Vagina (tissue), 2 donors: ENCODE measurements at regions not wholly inside any gene's neighbourhood (a gene's known extent, or its start where the extent isn't known, plus 50 kb on each side); places are given as distances from the start of the nearest gene placed in this dataset.

Experiments
- DNase-seq, 2 donors: peaks; one replicate each; pipeline ENCODE4 v3.0.0-alpha.2; 2017; ENCODE audit errors: extremely low spot score in 2 of 2
- H3K27ac ChIP-seq: fragments of 200-600 bp; sonication (generic); one replicate; pipeline ENCODE4 v1.5.1; 2019
- H3K27me3 ChIP-seq: fragments of 200-600 bp; sonication (generic); one replicate; pipeline ENCODE4 v1.5.1; 2019
- H3K36me3 ChIP-seq, 2 donors: fragments of 200-600 bp; sonication (generic); one replicate each; pipeline ENCODE4 v1.5.1; 2017 to 2019
- H3K4me1 ChIP-seq: fragments of 200-600 bp; sonication (generic); one replicate; pipeline ENCODE4 v1.5.1; 2019
- H3K4me3 ChIP-seq, 2 donors: fragments of 200-600 bp; sonication (generic); 1 replicate in 1 of 2; 2 replicates in 1 of 2; pipeline ENCODE4 v1.5.1; 2016 to 2019
- H3K9me3 ChIP-seq: fragments of 200-600 bp; sonication (generic); one replicate; pipeline ENCODE4 v1.5.1; 2019
- POLR2A ChIP-seq, 2 donors: fragments of 450-650 bp; IDR thresholded peaks; one replicate each; pipeline ENCODE4 v1.6.1; 2017; ENCODE audit warnings: antibody characterized with exemption in 2 of 2, mild to moderate bottlenecking in 2 of 2, moderate library complexity in 2 of 2
- POLR2AphosphoS5 ChIP-seq, 2 donors: sonication (generic); formaldehyde crosslinking; IDR thresholded peaks; one replicate each; pipeline ENCODE4 v1.9.0; 2017; ENCODE audit warnings: antibody characterized with exemption in 2 of 2, mild to moderate bottlenecking in 2 of 2, low read depth in 1 of 2; ENCODE audit not compliant: insufficient read depth in 1 of 2
- intact Hi-C: fragments of 100-400 bp; cut with DNase I; formaldehyde crosslinking; loops from one replicate; pipeline ENCODE4 v1.15.1; 2023
- TF ChIP-seq, protein P1 (sequence below), 3 experiments: fragments of 450-650 bp in 2 of 3; fragments of 200-600 bp in 1 of 3; sonication (generic) in 1 of 3; IDR thresholded peaks; one replicate each; pipeline ENCODE4 v1.5.1; 2017 to 2019; ENCODE audit warnings: antibody characterized with exemption in 3 of 3, mild to moderate bottlenecking in 2 of 3, moderate library complexity in 2 of 3

DNA sequence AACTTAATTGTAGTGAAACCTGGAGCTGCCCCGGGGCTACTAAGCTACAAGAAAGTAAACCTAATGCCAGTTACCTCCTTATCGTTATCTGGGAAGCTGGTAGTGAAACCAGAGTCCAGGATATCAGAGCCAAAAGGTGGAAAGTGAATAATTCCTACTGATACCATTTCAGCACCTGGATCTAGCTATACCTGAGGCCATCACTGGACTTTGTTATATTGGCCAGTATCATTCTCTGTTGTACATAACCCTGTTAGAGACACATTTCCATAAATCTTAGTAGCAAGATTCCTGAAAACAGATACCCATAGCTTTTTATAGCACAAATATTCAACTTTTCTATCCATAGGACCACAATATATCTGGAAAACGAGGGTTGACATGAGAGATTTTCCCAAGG lies 538.0 kb downstream of the GRIN2A start:
- H3K4me1 ChIP-seq = no peaks in the 10 kb centered on the region
- H3K27me3 ChIP-seq = no peaks in the 10 kb centered on the region
- DNase-seq = no peak
- no peak for TF ChIP-seq POLR2AphosphoS5 (IDR thresholded peaks at IDR 0.05; ENCODE audit: insufficient read depth in 1 of 2, low read depth in 1 of 2)
- TF ChIP-seq POLR2A (IDR thresholded peaks at IDR 0.05) = no peak
- TF ChIP-seq, protein P1, sequence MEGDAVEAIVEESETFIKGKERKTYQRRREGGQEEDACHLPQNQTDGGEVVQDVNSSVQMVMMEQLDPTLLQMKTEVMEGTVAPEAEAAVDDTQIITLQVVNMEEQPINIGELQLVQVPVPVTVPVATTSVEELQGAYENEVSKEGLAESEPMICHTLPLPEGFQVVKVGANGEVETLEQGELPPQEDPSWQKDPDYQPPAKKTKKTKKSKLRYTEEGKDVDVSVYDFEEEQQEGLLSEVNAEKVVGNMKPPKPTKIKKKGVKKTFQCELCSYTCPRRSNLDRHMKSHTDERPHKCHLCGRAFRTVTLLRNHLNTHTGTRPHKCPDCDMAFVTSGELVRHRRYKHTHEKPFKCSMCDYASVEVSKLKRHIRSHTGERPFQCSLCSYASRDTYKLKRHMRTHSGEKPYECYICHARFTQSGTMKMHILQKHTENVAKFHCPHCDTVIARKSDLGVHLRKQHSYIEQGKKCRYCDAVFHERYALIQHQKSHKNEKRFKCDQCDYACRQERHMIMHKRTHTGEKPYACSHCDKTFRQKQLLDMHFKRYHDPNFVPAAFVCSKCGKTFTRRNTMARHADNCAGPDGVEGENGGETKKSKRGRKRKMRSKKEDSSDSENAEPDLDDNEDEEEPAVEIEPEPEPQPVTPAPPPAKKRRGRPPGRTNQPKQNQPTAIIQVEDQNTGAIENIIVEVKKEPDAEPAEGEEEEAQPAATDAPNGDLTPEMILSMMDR (IDR thresholded peaks at IDR 0.05) = no peak
- H3K27ac ChIP-seq = no peak overlapping the region
- intact Hi-C loops = no loop called here
- H3K9me3 ChIP-seq = no peaks in the 10 kb centered on the region
- H3K36me3 ChIP-seq = no peaks in the 10 kb centered on the region
- H3K4me3 ChIP-seq = no peak overlapping the region

DNA sequence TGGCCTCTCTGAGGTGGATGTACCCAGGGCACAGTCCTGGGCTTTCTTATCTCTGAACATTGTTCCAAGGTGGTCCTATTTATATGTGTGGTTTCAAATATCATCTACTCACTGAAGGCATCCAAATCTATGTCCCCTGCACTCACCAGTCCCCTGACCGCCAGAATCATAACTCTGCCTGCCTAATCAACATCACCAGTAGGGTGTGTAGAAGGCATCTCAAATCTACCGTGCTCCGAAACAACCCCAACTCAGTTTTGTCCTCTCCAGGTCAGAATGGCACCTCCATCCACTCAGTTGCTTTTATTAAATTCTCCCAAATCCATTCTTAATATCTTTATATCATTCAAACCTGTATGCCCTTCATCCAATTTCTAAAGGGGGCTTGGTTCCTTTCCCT lies 536.3 kb downstream of the GRIN2A start:
- no peaks in the 10 kb centered on the region for H3K27me3 ChIP-seq
- TF ChIP-seq POLR2AphosphoS5 (IDR thresholded peaks at IDR 0.05; ENCODE audit: insufficient read depth in 1 of 2, low read depth in 1 of 2) = no peak
- TF ChIP-seq, protein P1 (IDR thresholded peaks at IDR 0.05) = no peak
- TF ChIP-seq POLR2A (IDR thresholded peaks at IDR 0.05) = no peak
- no peaks in the 10 kb centered on the region for H3K9me3 ChIP-seq
- H3K36me3 ChIP-seq = no peaks in the 10 kb centered on the region
- intact Hi-C loops = no loop called here
- DNase-seq = no peak
- no peaks in the 10 kb centered on the region for H3K4me1 ChIP-seq
- no peak overlapping the region for H3K27ac ChIP-seq
- no peak overlapping the region for H3K4me3 ChIP-seq

DNA sequence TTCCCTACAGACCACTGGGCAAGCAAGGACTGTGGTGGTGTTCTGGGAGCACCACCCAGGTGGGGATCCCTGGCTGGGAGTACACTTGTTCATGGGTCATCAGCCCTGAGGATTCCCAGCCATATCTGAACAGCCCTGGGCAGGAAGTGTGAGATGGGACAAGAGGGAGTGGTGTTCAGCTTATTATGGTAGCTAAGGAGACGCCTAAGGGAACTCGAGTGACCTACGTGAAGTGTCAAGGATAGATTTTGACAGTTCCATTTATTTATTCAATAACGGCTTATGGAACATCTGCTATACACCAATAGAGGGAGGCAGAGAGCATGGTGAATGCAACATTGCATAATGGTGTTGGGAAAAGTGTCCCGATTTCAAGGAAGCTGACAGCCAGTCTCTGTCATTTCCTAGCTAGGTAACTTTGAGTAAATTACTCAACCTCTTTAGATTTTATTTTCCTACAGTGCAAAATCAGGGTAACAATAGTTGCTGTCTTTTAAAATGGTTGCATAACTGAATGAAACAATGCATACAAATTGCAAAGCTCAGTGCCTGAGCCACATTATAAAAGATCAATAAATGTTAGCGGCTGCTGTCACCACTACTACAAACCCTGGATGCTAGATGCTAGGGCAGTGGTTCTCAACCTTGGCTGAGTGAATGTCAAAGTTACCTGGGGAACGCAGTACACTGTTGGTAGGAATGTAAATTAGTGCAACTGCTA lies 534.1 kb downstream of the GRIN2A start:
- no peak for TF ChIP-seq POLR2A (IDR thresholded peaks at IDR 0.05)
- TF ChIP-seq, protein P1 (IDR thresholded peaks at IDR 0.05) = peak in 1 of 3 experiments; percentile 33
- no peak for TF ChIP-seq POLR2AphosphoS5 (IDR thresholded peaks at IDR 0.05; ENCODE audit: insufficient read depth in 1 of 2, low read depth in 1 of 2)
- no peak for DNase-seq
- Histone ChIP-seq H3K9me3 (no peaks in the 10 kb centered on the region), H3K4me3 (no peak overlapping the region), H3K27me3 (no peaks in the 10 kb centered on the region), H3K27ac (no peak overlapping the region), H3K4me1 (no peaks in the 10 kb centered on the region), H3K36me3 (no peaks in the 10 kb centered on the region)
- intact Hi-C loops = no loop called here

DNA sequence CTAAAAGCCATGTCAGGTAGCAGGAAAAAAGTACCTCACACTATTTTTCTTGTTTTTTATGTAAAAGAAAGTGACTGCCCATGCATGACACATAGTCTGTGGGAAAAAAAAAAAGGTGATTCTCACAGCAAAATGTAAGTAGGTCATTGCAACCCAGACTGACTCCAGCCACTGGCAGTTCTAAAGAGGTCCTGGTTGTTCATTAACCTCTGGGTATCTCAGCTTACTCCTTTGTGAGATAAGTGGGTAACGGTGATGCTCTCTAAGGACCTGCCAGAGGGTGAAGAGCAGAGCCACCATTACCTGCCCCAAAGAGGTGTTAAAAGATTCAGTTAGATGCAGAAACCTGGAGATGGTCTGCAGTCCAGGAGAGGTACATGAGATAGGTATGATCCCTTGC lies 531.9 kb downstream of the GRIN2A start:
- Histone ChIP-seq H3K27me3 (no peaks in the 10 kb centered on the region), H3K4me3 (no peak overlapping the region), H3K27ac (no peak overlapping the region), H3K9me3 (no peaks in the 10 kb centered on the region), H3K36me3 (no peaks in the 10 kb centered on the region), H3K4me1 (no peaks in the 10 kb centered on the region)
- TF ChIP-seq POLR2AphosphoS5 (IDR thresholded peaks at IDR 0.05; ENCODE audit: insufficient read depth in 1 of 2, low read depth in 1 of 2) = no peak
- TF ChIP-seq, protein P1 (IDR thresholded peaks at IDR 0.05) = no peak
- intact Hi-C loops = no loop called here
- DNase-seq = no peak

DNA sequence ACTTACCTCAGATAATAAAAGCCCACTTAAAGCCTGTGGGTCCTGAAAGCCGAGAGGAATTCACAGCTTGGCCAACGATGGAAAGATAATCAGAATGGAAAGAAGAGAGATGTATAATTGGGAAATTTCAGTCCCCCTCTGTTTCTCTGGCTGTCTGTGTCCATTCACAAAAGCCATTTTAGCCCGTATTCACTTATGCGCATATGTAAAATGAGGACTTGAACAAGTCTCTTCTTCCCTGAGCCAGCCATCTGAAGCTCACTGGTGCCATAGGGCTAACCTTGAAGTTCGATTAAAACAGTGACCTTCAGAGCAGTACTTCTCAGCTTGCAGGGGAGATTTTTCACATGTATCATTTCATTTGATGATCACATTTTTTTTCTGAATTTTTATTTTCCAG lies 527.2 kb downstream of the GRIN2A start:
- TF ChIP-seq POLR2A (IDR thresholded peaks at IDR 0.05) (no peak), POLR2AphosphoS5 (IDR thresholded peaks at IDR 0.05; ENCODE audit: insufficient read depth in 1 of 2, low read depth in 1 of 2) (no peak)
- TF ChIP-seq, protein P1 (IDR thresholded peaks at IDR 0.05) = no peak
- DNase-seq = no peak
- no peaks in the 10 kb centered on the region for H3K9me3 ChIP-seq
- H3K4me1 ChIP-seq = no peaks in the 10 kb centered on the region
- H3K27me3 ChIP-seq = no peaks in the 10 kb centered on the region
- H3K27ac ChIP-seq = no peak overlapping the region
- H3K36me3 ChIP-seq = no peaks in the 10 kb centered on the region
- intact Hi-C loops = no loop called here
- H3K4me3 ChIP-seq = no peak overlapping the region
